GM21367 (cell line): ENCODE measurements at regions not wholly inside any gene's neighbourhood (a gene's known extent, or its start where the extent isn't known, plus 50 kb on each side); places are given as distances from the start of the nearest gene placed in this dataset.

Experiments used
- ATAC-seq: cut with Tn5 transposase; IDR thresholded peaks from one replicate; pipeline ENCODE4 v1.9.1; 2021; ENCODE audit not compliant: unreplicated experiment

DNA sequence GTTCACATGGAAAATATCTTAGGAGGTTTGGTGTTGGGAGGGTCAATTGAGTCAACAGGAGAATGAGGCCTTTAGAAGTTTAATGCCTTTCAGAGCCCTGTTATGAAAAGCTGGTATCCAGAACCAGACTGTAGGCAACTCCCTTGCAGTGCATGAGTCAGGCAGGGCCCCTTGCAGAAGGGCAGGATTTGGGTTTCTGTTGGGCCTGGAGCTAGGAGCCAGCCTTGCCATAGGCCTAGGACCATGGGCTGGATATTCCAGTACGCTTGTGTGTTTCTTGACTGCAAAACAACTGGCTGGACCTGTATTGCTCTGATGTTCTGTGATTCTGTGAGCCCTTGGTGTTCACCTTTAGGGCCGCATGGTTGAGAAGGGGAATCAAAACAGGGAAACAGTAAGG is 121.8 kb upstream of the ADRA1D start:
- no peak for ATAC-seq

DNA sequence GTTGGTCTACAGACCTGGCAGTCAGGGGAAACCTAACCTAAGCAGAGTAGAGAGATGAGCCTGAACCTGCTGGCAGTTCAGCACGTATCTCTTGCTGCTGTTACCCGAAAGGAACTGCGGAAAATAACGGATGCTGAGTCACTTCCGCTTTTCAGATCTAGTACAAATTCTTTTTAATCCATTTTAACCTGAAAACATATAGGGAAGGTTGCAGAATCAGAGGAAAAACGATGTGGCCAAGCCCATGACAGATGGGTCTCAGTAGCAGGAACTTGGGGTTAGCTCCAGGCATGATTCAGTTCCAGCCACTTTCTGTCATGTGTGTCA is 120.7 kb upstream of the ADRA1D start:
- no peak for ATAC-seq

- ATAC-seq: no peak
Measured at GRCh38 chr20:4369119-4369797, 120.2 kb upstream of the ADRA1D start.

GRCh38 chr20:4366076-4366475 is 117.0 kb upstream of the ADRA1D start:
- no peak for ATAC-seq

DNA sequence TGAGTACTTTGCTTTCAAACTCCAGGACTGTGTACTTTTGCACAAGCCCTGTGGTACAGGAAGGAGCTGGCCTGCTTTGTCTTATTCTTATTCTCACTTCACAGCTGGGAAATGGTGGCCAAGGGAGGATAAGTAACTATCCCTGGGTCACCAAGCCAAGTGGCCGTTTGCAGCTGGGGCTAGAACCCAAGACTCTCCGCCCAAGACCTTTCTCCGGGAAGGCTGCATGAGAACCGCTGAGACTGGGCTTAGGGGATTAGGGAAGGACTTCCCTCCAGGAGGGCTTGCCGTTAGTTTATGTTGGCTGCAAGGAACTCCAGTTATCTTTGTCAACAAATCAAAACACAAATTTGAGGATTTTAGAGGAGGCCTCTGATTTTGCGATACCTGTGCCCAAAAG is 109.5 kb upstream of the ADRA1D start:
- ATAC-seq: no peak

- ATAC-seq: no peak
Measured at GRCh38 chr20:4352348-4352747, 103.3 kb upstream of the ADRA1D start.

DNA sequence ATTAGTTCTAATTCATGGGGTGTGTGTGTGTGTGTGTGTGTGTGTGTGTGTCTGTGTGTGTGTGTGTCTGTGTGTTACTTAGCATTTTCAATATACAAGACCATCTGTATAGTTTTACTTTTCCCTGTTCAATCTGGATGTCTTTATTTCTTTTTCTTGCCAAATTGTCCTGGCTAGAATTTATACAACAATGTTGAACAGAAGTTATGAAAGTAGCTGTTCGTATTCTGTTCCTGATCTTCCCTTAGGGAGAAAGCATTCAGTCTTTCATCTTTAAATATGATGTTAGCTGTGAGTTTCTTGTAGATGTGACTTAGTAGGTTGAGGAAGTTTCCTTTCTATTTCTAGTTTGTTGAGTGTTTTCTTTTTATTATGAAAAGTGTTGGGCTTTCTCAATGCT is 101.0 kb upstream of the ADRA1D start:
- ATAC-seq: no peak

GRCh38 chr20:4344670-4345069 is 95.6 kb upstream of the ADRA1D start:
- no peak for ATAC-seq

- ATAC-seq: no peak
Measured at GRCh38 chr20:4342609-4343008, 93.5 kb upstream of the ADRA1D start.

DNA sequence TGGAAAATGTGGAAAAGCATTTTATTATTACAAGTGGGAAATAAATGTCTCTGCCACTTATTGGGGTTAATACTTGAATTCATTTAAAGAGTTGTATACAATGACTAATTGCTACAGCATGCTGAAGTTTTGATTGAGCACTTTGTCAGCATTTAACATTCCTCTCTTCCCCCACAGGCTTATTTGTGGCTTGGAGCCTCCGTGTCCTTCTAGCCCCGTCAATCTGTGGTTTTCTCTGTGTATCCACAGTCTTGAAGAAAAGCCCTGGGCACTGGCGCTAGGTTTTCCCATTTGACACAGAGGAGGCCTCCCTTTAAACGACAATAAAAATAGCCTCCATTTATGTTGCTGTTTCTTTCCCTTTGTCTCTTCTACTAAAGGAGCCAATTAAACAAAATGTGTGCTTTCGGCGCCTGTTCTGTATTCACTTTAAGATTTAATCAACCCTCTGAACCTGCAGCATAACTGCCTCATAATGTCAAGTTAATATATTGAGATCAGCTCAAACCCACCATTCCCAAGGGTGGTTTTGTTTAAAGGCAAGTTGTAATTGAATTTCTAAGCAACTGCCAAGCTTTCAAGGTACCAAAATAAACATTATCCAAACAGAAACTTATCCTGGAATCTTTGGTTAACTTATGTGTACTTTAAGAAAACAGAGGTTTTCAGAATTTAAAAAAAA is 92.9 kb upstream of the ADRA1D start:
- ATAC-seq: no peak

DNA sequence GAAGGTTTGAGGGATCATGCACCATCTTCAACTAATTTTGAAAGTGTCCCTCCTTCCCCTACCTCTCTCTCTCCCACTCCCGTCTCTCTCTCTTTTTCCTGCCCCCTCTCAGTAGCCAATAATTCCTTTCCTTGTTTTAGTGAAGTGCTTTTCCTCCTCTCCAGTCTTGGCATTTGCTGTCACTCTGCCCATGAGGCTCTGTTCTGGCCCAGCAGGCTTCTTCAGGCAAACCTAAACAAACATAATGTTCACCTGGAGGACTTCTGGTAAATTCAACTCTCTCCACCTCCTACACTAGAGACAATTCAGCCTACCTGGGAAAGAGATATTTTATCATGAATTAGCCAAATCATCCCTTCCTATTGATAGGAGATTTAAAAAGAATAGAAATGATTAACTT is 86.6 kb upstream of the ADRA1D start:
- ATAC-seq: no peak

GRCh38 chr20:4332121-4332860 is 83.2 kb upstream of the ADRA1D start:
- no peak for ATAC-seq

DNA sequence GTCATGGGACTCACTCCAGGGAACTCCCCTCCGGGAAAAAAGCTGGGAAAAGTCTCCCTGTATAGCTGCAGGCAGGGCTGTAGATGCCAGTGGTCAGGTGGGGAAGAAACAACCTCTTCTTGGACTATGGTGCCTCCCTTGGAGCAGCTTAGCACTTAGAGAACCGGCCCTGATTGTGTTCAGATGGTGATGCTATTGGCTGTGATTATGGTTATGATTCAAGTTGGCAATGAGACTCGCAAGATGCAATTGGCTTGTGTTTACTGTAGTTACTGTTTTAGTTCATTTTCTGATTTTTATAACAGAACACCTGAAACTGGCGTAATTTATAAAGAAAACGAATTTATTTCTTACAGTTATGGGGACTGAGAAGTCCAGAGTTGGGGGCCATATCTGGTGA is 80.9 kb upstream of the ADRA1D start:
- ATAC-seq: no peak

- ATAC-seq: no peak
Measured at GRCh38 chr20:4329232-4329631, 80.1 kb upstream of the ADRA1D start.

- ATAC-seq: no peak
Measured at GRCh38 chr20:4328541-4328940, 79.5 kb upstream of the ADRA1D start.

DNA sequence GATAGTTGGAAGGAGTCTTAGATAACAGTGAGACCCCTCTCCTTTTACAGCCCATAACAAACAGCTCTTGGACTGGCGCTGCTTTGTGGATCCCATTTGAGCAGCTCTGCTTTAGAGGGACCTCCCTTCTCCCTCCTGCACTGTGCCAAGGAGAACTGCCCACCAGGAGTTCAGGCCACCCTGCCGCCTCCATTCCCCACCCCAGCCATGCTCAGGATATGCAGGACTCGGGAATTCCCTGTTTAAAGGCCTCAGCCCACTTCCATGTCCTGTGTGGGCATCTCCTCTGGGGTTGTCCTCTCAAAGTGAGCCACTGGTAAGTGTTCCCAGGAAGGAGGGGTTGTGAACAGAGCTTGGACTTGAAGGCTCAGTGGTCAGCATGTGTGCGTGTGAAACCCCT is 78.9 kb upstream of the ADRA1D start:
- ATAC-seq: no peak

- ATAC-seq: no peak
Measured at GRCh38 chr20:4326195-4327065, 77.3 kb upstream of the ADRA1D start.

- no peak for ATAC-seq
Measured at GRCh38 chr20:4325548-4326187, 76.6 kb upstream of the ADRA1D start.

- no peak for ATAC-seq
Measured at GRCh38 chr20:4324611-4325243, 75.6 kb upstream of the ADRA1D start.

GRCh38 chr20:4322499-4322898 is 73.4 kb upstream of the ADRA1D start:
- ATAC-seq: no peak
